GM21619 (cell line): ENCODE measurements at regions not wholly inside any gene's neighbourhood (a gene's known extent, or its start where the extent isn't known, plus 50 kb on each side); places are given as distances from the start of the nearest gene placed in this dataset.
"Not testable (repeated sequence)": the region's sequence is repeated elsewhere in the genome, so short reads cannot be mapped to it uniquely, and the experiment has no call there.

Experiments
- ATAC-seq: cut with Tn5 transposase; IDR thresholded peaks from one replicate; pipeline ENCODE4 v1.9.1; 2021; ENCODE audit not compliant: unreplicated experiment

DNA sequence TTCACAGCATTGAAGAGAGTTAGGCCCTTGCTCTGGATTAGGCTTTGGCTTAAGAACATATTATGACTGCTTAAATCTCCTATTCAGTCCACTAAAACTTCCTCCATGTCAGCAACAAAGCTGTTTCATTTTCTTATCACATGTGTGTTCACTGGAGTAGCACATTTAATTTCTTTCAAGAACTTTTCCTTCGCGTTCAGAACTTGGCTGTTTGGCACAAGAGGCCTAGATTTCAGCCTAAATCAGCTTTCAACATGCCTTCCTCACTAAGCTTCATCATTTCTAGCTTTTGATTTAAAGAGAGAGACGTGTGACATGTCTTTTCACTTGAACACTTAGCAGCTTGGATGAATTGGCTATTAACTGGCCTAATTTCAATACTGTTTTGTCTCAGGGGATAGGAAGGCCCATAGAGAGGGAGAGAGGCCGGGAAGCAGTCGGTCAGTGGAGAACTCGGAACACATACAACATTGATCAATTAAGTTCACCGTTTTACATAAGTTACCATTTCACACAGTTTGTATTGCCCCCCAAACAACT, 885.2 kb upstream of the AUTS2 start:
- ATAC-seq, result no peak

DNA sequence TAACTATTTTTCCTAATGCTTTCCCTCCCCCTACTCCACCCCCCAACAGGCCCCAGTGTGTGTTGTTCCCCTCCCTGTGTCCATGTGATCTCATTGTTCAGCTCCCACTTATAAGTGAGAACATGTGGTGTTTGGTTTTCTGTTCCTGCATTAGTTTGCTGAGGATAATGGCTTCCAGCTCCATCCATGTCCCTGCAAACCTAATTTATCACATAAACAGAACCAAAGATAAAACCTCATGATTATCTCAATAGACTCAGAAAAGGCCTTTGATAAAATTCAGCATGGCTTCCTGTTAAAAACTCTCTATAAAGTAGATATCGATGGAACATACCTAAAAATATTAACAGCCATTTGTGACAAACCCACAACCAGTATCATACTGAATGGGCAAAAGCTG, 884.1 kb upstream of the AUTS2 start:
- ATAC-seq, result not testable (repeated sequence)

DNA sequence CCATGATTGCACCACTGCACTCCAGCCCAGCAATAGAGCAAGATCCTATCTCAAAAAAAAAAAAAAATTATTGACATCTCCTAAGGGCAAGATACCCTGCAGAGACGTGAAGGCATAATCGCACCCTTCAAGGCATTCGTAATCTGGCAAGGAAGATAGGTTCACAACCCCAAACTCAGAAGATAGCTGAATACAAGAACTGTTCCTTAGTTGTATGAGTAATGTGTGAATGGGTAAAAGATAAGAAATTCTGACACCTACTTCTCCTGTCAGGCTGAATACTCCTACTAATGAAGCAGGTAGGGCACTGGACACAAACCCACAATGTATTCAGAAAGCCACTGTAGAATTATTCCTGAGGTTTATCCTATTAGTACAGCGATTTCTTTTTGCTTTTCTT, 882.4 kb upstream of the AUTS2 start:
- no peak for ATAC-seq

DNA sequence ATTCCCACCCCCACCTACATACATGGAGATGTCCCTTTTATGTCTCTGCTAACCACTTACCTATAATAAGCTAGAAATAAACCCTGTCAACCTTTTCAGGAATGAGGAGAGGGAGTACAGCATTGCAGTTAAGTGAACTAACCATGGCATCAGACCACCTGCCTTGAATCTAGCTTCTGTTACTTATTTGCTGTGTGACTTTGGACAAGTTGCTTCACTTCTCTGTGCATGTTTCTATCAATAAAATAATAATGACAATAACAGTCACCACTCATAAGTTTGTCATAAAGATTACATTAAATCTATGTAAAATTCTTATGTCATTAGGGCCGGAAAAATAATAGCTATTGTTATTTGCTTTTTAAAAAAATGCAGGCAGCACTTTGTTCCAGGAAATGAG, 881.1 kb upstream of the AUTS2 start:
- ATAC-seq, result no peak

DNA sequence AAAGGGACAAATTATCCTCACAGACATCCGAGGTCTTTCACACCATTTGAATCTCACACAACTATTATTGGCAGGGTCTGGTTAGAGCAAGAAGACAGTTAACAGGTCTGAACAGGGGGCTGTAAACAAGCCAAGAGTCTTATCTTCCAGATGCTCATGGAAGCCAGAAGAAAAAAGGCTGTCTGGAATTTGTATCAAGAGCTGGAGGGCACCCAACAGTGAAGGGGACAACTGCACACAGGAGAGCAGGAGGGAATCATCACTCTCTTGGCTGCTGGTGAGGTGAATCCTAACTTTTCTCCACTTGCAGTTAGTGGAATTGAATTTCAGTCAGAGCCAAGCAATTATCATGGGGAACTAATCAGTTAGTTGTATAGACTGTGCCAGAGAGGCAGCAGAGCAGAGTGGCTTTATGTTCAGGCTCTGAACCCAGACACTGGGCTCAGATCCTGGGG, 880.2 kb upstream of the AUTS2 start:
- no peak for ATAC-seq

DNA sequence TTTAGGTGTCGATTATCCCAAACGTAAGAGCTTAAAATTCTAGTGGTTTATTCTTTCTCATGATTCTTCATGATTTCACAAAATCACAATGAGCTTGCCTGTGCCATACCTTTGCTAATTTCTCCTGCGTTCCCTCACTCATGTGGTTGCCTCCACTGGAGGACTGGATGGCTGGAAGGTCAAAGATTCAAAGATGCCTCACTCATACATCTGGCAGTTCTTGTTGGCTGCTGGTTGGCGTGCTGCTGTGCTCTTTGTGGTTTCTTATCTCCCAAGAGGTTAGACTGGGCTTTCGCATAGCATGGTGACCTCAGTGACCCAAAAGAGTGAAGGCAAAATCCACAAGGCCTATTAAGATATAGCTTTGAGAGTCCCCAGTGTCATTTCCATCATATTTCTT, 877.6 kb upstream of the AUTS2 start:
- ATAC-seq, result no peak

DNA sequence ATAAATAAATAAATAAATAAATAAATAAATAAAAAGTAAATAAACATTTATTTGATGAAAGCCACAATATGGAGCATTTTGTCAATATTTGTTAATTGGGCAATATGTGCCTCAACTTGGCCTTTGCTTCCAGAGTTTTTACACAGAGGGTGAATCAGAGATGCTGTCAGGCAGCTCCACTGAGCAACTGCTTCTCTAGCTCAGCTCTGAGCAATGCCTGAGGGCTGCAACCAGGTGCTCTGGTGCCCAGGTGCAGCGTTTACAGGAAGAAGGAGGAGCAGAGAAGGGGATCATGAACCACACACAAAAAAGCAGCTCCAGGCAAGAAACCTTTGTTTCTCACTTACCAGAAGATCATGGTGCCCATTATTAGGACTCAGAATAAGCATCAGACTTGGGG, 876.2 kb upstream of the AUTS2 start:
- no peak for ATAC-seq

DNA sequence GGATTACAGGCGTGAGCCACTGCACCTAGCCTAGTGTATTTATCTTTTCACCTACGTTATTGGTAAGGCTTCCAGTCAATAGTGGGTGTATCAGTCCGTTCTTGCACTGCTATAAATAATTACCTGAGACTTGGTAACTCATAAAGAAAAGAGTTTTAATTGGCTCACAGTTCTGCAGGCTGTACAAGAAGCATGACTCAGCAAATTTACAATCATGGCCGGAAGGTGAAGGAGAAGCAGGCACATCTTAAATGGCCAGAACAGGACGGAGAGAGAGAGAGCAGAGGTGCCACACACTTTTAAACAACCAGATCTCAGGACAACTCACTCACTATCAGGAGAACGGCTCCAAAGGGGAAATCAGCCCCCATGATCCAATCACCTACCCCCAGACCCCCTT, 873.3 kb upstream of the AUTS2 start:
- no peak for ATAC-seq

DNA sequence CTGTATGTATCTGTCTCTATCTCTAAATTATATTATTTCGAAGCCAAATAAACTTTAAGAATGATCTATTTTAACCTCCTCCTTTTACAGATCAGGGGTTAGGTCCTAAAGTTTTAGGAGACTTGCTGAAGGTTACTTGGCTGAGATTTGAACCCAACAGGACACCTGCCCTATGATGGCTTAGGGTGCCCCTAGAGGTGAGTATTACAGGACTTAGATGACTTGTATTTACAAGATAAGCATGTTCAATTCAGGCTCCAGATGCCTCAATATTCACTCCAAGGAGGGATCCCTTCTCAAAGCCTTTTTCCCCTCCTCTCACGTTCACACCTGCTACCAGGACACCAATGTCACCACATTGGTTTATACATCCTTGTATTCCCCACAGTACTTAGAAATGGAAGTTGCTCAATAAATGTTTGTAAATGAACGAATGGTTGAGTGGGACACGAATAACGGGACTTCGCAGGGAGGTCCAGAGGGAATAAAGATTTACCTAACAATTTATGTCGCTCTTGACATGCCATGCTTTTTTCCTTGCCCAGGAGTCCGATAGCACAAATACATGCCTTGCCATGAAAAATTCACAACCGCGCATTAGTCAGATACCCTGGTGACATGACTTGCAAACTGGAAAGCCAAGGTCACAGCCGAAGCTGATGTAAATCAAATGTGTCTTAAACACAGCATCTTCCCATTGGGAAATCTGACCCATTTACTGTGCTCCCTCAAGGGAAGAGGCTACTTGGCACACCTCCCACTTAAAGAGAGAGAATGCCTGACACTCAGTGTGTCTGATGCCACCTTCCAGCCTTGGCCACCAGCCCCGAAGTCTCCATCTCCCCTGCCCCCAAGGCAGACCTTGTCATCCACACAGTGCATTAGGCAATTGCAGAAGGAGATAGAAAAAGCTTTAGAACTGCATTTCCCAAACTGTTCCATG, 872.2 kb upstream of the AUTS2 start:
- ATAC-seq, result no peak

DNA sequence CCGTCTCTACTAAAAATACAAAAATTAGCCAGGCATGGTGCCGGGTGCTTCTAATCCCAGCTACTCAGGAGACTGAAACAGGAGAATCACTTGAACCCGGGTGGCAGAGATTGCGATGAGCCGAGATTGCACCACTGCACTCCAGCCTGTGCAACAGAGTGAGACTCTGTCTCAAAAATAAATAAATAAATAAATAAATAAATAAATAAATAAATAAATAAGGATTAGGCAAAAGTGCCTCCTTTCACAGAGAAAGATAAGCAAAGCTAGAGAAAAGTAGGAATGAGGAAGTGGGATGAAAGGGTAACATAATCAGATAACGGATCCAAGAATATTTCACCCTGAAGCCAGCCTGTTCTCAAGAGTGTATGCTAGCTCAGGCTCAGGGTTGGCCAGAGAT, 869.6 kb upstream of the AUTS2 start:
- not testable (repeated sequence) for ATAC-seq

DNA sequence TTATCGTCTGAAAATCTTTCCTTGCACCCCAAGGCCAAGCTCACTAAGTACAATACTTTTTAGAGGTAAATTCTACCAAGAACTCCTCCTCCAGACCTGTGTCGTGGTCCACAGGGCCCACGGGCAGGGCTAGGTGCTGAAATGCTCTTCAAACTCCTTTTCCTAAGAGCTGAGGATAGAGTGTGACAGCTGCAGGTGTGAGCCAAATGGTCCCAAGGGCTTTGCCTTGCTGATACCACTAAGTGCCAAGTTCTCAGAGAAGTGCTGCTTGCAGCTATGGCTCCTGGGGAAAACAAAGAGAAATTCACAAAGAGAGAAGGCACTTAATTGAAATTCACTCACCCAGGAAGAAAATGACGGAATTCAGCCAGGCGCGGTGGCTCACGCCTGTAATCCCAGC, 868.9 kb upstream of the AUTS2 start:
- ATAC-seq, result no peak

DNA sequence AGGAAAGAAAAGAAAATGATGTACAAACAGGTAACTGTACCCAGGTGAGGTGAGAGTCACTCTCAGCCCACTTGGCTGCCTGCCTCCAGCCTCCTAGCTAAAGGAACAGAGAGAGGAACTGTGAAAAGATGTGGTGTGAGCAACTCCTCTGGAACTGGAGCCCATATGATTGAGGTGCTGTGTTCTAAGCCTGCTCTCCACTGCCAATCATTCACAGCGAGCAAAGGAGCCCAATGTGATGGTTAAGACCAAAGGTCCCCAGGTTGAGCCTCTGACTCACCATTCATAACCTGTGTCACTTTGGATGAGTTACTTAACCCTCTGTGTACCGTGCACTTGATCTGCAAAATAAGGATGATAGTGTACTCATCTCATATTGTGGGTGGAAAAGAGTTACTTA, 868.1 kb upstream of the AUTS2 start:
- no peak for ATAC-seq

DNA sequence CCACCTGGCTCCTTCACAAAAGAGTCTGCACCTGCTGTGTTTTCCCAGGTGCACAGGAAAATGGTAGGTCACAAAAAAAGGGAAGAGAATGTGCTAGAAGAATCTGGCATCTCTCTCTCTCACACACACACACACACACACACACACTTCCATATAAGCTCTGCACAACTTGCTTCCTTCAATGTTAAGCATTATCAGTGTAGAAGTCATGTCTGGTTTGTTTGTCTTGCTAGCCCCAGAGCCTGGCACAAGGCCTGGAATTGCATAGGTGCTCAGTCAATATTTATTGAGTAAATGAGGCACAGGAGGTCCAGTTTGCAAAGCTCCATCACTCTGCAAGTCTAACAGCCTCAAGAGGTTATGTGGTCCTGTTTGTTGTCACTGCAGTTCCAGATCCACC, 867.3 kb upstream of the AUTS2 start:
- ATAC-seq, result no peak

DNA sequence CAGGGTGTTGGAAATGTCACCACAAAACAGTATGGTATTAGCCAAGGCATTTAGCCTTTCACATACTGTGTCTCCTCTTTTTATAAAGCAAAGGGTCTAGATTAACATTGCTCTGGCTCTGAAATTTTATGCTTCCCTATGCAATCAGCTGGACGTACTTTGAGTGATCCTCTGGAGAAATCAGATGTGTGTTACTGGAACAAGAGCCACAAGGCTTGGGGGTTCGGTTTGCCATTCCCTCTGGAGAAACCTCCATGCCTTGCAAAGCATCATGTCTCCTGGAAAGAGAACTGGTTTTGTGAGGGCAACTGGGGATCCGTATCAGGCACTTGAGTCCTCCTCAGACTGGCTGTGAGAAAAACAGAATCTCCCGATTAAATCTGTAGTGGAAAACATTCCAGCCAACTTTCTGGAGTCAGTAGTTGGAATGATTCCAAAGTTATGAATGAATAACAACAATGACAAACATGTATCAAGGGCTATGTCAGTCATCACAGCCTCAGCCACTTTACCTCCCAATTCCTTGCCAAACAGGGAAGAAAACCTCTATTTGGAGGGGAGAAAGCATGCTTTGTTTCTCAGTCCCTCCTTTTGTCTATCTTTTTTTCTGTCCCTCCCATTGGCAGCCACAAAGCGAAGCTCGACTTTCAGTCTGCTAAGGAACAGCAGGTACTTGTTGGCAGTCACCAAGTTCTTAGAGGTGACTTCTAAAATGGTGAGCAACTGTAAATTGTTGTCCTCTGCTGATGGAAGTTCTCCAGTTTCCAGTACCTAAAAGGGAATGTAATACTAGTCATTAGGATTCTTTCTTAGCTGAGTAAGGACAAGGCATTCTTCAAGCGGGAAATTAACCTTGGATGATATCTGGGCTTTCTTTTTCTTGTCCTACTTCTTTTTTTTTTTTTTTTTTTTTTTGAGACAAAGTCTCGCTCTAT, 864.8 kb upstream of the AUTS2 start:
- ATAC-seq, result no peak

DNA sequence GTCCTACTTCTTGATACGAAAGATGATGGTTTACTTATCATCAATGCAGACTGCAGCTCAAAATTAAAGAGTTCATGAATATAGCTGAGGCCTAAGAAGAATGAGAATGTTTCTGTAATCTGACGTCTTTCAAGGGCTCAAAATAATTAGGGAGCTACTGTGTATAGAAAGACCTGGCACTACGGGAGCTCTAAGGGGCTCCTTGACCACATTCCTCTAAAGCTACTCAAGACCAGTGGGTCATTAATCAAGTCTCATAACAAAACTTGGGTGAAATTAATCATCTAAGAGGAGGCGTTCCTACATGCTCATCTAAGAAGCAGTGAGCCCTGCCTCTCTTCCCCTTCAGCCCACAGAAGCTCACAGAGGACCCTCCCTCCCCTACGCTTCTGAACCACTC, 863.8 kb upstream of the AUTS2 start:
- no peak for ATAC-seq

DNA sequence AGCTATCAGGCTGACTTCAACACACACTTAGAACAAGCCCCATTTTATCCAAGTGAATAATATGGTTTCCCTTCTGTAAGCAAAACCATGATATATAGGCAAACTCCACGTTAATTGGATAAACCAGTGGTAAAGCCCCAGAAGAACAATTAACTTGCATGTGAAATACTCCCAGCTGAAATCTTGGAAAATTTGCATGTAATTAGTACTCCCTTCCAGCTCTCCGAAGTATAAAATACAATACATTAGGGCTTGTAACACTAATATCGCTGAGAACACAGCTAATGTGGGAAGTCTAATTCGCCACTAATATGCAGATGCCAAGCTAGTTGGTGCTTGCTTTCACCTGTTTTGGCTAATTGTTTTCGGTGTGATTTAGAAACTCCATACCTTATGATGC, 859.0 kb upstream of the AUTS2 start:
- ATAC-seq, result no peak

DNA sequence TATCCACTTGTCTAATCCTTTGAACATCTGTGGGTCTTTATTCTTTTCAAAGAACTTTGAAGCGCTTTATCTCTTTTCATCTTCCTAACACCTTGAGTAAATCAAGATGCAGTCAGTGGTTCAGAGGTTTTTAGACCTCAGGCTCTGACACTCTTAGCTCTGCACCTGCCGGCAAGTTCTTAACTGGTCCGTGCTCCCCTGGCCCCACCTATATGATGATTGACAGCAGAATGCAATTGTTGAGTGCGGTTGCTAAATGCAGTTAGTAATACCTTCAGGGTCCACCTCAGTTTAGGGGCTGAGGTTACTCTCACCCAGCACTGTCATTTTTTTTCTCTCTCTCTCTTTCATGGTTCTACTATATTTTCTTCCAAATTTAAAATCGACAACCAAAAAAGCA, 854.2 kb upstream of the AUTS2 start:
- no peak for ATAC-seq

DNA sequence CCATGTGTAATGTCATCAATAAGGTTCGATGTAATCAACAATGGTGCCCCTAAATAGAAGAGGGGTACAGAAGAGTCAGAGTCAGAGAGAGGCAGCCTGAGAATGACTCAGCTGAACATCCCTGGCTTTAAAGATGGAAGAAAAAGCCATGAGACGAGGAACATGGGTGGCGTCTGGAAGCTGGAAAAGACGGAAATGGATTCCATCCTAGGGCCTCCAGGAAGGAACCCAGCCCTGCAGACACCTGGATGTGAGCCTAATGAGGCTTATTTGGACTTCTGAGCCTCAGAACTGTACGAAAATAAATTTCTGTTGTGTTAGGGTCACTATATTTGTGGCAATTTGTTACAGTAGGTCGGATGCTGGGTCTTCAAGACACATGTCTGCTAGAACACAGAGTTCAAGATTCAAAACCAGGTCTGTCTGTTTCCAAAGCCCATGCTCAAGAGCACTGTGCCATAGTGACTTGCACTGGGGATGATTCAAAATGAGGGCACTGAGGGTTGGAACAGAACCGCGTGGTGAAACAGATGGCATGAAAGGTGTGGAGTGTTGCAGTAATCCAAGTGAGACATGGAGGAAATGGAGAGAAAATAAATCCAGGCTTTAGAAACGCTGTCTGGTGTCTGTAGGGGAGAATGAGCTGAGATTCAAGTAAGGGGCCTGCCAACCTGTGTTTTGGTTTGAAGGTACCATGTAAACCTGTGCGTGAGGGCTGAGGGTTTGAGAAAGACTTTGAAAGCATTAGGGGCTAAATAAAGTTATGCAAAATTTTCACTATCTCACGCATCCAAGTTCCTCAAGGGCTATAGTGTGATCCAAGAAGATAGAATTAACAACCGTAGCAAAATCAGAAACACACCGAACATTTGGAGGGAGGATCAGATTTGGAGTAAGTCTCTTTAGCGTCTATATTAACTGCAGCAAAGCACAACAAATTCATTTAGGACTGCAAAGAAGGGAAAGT, 849.1 kb upstream of the AUTS2 start:
- no peak for ATAC-seq

DNA sequence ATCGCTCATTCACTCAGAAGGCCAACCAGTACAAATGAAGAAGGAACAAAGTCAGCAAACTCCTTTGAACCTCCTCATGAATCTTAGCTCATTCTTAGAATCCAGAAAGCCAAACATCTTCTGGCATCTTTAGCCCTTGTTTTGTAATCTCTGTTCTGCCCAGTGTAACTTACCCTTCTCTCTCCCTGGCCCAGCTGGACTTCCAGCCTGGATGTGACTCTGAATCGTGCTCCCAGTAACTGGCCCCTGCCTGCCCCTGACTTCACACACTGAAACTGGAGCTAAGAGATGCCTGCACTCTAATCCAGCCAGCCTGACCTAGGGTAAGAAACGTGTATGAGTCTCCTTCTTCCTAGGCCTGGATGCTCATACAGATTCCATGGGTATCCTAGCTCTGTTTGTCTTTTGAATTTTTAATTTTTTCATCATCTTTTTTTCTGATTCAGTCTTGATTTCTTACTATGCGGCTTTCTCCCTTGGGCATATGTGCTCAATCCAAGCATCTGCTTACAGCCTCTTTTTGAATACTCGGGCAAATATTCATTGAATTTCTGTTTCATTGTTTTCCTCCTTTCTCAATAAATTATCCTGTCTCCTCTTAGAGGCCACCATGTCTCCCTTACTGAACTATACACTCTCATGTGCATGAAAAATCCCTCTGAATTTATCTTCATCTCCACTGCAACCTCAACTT, 845.6 kb upstream of the AUTS2 start:
- ATAC-seq, result no peak

DNA sequence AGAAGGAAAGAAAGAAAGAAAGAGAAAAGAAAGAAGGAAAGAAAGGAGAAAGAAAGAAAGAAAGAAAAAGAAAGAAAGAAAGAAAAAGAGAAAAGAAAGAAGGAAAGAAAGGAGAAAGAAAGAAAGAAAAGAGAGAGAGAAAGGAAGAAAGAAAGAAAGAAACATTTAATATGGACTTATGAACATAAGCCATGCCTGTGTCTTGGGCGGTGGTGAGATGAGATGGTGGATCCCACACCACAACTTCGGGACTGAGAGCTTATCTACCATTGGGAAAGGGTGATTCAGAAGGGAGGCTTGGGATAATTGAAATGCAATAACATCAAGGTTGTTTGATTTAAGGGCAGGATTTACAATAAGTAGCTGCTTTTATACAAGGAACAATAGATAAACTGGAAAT, 843.9 kb upstream of the AUTS2 start:
- ATAC-seq, result no peak
